HG02870 (cell line): ENCODE measurements at regions not wholly inside any gene's neighbourhood (a gene's known extent, or its start where the extent isn't known, plus 50 kb on each side); places are given as distances from the start of the nearest gene placed in this dataset.
"Not testable (repeated sequence)": the region's sequence is repeated elsewhere in the genome, so short reads cannot be mapped to it uniquely, and the experiment has no call there.

Source experiments
- ATAC-seq: cut with Tn5 transposase; IDR thresholded peaks from one replicate; pipeline ENCODE4 v1.9.1; 2021; ENCODE audit warnings: mild to moderate bottlenecking, moderate library complexity; ENCODE audit not compliant: unreplicated experiment

GRCh38 chr4:38409852-38410251 is 254.1 kb upstream of the KLF3 start:
- no peak for ATAC-seq

GRCh38 chr4:38411092-38411491 is 252.9 kb upstream of the KLF3 start:
- ATAC-seq = peak; percentile 92

- ATAC-seq = no peak
Measured at GRCh38 chr4:38411981-38412536, 251.9 kb upstream of the KLF3 start.

GRCh38 chr4:38413524-38414341 is 250.3 kb upstream of the KLF3 start:
- ATAC-seq = no peak

GRCh38 chr4:38414410-38414809 is 249.6 kb upstream of the KLF3 start:
- ATAC-seq = no peak

- ATAC-seq = no peak
Measured at GRCh38 chr4:38415682-38416081, 248.3 kb upstream of the KLF3 start.

GRCh38 chr4:38416450-38417014 is 247.5 kb upstream of the KLF3 start:
- ATAC-seq = no peak

GRCh38 chr4:38420254-38420653 is 243.7 kb upstream of the KLF3 start:
- not testable (repeated sequence) for ATAC-seq

GRCh38 chr4:38422850-38423249 is 241.1 kb upstream of the KLF3 start:
- no peak for ATAC-seq

GRCh38 chr4:38424151-38424871 is 239.7 kb upstream of the KLF3 start:
- no peak for ATAC-seq

- ATAC-seq = no peak
Measured at GRCh38 chr4:38426532-38426931, 237.5 kb upstream of the KLF3 start.

- no peak for ATAC-seq
Measured at GRCh38 chr4:38430841-38431240, 233.2 kb upstream of the KLF3 start.

- ATAC-seq = peak; percentile 40
Measured at GRCh38 chr4:38442073-38442788, 221.8 kb upstream of the KLF3 start.

- no peak for ATAC-seq
Measured at GRCh38 chr4:38449506-38450174, 214.4 kb upstream of the KLF3 start.

- ATAC-seq = no peak
Measured at GRCh38 chr4:38452009-38452408, 212.0 kb upstream of the KLF3 start.

- no peak for ATAC-seq
Measured at GRCh38 chr4:38452542-38452941, 211.5 kb upstream of the KLF3 start.

- no peak for ATAC-seq
Measured at GRCh38 chr4:38453253-38453881, 210.6 kb upstream of the KLF3 start.

- no peak for ATAC-seq
Measured at GRCh38 chr4:38454284-38454683, 209.7 kb upstream of the KLF3 start.

- ATAC-seq = peak; percentile 83
Measured at GRCh38 chr4:38455092-38455862, 208.7 kb upstream of the KLF3 start.
